Mucosa of descending colon (tissue), 3 donors: ENCODE measurements at regions not wholly inside any gene's neighbourhood (a gene's known extent, or its start where the extent isn't known, plus 50 kb on each side); places are given as distances from the start of the nearest gene placed in this dataset.
A peak's percentile ranks its signal among the peaks of the same experiment; 100 is the strongest.
"Not testable (repeated sequence)": the region's sequence is repeated elsewhere in the genome, so short reads cannot be mapped to it uniquely, and the experiment has no call there.

Source experiments
- ATAC-seq: fragments of 200-7000 bp; cut with Tn5 transposase; one replicate; pipeline ENCODE4 v1.9.1; 2020; ENCODE audit warnings: mild to moderate bottlenecking, moderate library complexity
- DNase-seq, 3 donors: peaks; one replicate each; pipeline ENCODE4 v3.0.0-alpha.2; 2020
- H3K36me3 ChIP-seq: fragments of 200-600 bp; one replicate; pipeline ENCODE4 v1.8.0; 2021; ENCODE audit warnings: low read depth, mild to moderate bottlenecking
- H3K4me1 ChIP-seq: fragments of 200-600 bp; one replicate; pipeline ENCODE4 v1.8.0; 2021; ENCODE audit warnings: low read depth, mild to moderate bottlenecking
- H3K4me3 ChIP-seq: fragments of 200-600 bp; one replicate; pipeline ENCODE4 v1.8.0; 2021; ENCODE audit warnings: mild to moderate bottlenecking
- H3K9me3 ChIP-seq: fragments of 200-600 bp; one replicate; pipeline ENCODE4 v1.8.0; 2021; ENCODE audit warnings: mild to moderate bottlenecking
- intact Hi-C, 2 donors: fragments of 100-400 bp; cut with DNase I in 1 of 2; cut with micrococcal nuclease in 1 of 2; formaldehyde crosslinking; loops; one replicate each; pipeline versions ENCODE4 v1.11.0 to v1.11.1; 2022; cut with DNase I, micrococcal nuclease
- TF ChIP-seq, protein P1 (sequence below): fragments of 200-600 bp; IDR thresholded peaks from one replicate; pipeline ENCODE4 v1.8.0; 2022; ENCODE audit warnings: antibody characterized with exemption, mild to moderate bottlenecking
- donor health status: DM: no; HTN: no; CAD: no; lungs with moderate emphysema.
- donor health status: DM: no; HTN: no; CAD: no.
- donor health status: DM: no; HTN: yes; CAD: no.

DNA sequence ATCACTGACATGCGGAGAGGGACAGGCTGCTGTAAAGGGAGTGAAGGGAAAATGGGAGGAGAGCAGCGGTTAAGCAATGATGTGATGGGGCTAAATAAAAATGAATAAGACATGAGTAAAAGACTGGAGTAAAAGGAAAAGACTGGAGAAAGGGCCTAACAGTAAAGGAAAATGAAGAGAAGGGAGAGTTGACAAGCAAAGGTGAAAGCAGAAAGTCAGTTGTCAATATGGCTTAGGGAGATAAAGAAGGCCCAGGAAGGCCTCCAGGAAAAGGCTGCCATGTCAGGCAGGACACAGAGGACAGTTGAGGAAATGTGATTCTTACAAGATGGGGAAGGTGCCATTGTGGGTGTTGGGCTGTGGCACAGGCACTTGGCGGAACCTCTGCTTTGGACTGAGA lies 98.9 kb upstream of the AMZ2 start:
- Histone ChIP-seq H3K9me3 (no peaks in the 10 kb centered on the region), H3K36me3 (no peaks in the 10 kb centered on the region), H3K4me1 (no peaks in the 10 kb centered on the region), H3K4me3 (no peak overlapping the region)
- no peak for DNase-seq
- intact Hi-C loops = no loop called here
- TF ChIP-seq, protein P1, sequence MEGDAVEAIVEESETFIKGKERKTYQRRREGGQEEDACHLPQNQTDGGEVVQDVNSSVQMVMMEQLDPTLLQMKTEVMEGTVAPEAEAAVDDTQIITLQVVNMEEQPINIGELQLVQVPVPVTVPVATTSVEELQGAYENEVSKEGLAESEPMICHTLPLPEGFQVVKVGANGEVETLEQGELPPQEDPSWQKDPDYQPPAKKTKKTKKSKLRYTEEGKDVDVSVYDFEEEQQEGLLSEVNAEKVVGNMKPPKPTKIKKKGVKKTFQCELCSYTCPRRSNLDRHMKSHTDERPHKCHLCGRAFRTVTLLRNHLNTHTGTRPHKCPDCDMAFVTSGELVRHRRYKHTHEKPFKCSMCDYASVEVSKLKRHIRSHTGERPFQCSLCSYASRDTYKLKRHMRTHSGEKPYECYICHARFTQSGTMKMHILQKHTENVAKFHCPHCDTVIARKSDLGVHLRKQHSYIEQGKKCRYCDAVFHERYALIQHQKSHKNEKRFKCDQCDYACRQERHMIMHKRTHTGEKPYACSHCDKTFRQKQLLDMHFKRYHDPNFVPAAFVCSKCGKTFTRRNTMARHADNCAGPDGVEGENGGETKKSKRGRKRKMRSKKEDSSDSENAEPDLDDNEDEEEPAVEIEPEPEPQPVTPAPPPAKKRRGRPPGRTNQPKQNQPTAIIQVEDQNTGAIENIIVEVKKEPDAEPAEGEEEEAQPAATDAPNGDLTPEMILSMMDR = no peak
- no peak for ATAC-seq

DNA sequence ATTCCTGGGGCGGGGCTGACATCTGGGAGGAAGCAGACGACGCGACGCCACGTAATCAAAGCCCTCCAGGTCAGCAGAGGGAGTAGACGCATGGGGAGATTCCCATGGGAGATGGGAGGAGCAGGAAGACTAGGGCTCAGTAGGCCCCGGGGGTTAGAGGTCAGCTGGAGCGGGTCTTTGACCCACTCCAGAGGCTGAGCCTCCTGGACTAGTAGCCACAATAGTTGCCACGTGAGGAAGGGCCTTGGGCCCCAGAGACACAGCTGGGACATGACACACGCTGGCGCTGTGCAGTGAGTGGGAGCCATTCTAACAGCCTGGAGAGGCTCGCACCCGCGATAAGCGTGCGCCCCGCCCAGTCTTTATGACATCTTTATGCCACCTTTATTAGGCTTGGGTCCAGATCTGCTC lies 95.7 kb upstream of the AMZ2 start:
- TF ChIP-seq, protein P1 = no peak

DNA sequence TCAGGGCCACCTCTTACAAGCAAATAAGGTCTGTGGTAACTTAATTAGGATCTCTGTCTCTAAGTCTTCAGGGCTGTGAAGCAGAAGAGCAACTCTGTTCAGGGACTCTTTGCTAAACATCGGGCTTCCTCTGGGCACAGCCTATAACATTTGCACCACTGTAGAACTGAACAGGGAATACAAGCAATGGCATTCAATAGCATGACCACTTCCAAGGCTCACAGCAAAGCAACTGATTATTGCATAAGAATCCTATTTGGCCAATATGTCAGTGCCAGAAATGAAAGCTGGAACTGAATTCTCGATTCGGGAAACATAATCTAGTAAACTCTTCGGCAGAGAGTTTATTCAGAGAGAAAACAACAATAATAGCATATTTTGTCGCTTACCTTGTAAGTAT lies 92.2 kb upstream of the AMZ2 start:
- TF ChIP-seq, protein P1 = no peak
- intact Hi-C loops = no loop called here
- no peak for ATAC-seq

More for the DNA sequence above, 95.7 kb upstream of the AMZ2 start:
- Histone ChIP-seq H3K4me3 (no peak overlapping the region), H3K4me1 (no peaks in the 10 kb centered on the region), H3K9me3 (no peaks in the 10 kb centered on the region), H3K36me3 (no peaks in the 10 kb centered on the region)
- intact Hi-C loops = no loop called here
- peak; percentile 98 for ATAC-seq
- peak; percentile 78 to 83 (median 79) for DNase-seq

DNA sequence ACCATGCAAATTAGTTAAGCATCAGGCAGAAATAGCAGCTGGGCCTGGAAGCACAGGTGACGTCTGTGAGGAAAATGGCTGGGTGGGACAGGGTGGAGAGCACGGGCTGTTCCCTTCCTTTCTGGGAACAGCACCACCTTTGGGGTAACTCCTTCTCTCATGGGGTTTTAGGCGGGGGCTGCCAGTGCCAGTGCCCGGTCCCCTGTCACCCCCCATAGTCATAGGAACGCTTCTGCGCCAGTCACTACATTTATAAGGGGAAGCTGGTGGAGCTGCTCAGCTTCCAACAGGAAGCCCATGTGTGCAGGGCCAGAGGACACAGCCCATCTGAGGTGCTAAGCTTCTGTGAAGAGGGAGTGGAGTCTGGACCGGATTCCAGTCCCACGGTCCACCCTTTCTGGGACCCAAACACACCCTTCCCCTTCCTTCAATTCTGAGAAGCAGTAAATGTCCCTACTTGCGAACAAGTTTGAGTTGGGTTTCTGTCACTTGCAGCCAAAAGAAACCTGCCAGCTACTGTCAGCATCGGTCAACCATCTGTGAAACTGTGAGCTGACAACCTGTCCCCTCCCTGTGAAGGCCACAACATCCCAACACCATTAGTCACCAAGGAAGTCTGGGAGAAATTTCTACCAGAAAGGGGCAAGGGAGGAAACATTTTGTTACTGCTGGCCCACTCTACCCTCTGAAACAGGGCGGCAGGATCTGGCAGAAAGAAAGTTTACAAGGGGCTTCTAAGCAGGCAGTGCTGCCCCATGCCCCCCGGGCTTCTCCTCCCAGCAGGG lies 86.0 kb upstream of the AMZ2 start:
- intact Hi-C loops = no loop called here
- H3K9me3 ChIP-seq = no peaks in the 10 kb centered on the region
- H3K4me3 ChIP-seq = no peak overlapping the region
- TF ChIP-seq, protein P1 = no peak
- no peaks in the 10 kb centered on the region for H3K4me1 ChIP-seq
- ATAC-seq (no peak), DNase-seq (no peak)
- H3K36me3 ChIP-seq = no peaks in the 10 kb centered on the region

More for the DNA sequence above, 92.2 kb upstream of the AMZ2 start:
- Histone ChIP-seq H3K9me3 (no peaks in the 10 kb centered on the region), H3K4me3 (no peak overlapping the region), H3K36me3 (no peaks in the 10 kb centered on the region), H3K4me1 (no peaks in the 10 kb centered on the region)
- no peak for DNase-seq

DNA sequence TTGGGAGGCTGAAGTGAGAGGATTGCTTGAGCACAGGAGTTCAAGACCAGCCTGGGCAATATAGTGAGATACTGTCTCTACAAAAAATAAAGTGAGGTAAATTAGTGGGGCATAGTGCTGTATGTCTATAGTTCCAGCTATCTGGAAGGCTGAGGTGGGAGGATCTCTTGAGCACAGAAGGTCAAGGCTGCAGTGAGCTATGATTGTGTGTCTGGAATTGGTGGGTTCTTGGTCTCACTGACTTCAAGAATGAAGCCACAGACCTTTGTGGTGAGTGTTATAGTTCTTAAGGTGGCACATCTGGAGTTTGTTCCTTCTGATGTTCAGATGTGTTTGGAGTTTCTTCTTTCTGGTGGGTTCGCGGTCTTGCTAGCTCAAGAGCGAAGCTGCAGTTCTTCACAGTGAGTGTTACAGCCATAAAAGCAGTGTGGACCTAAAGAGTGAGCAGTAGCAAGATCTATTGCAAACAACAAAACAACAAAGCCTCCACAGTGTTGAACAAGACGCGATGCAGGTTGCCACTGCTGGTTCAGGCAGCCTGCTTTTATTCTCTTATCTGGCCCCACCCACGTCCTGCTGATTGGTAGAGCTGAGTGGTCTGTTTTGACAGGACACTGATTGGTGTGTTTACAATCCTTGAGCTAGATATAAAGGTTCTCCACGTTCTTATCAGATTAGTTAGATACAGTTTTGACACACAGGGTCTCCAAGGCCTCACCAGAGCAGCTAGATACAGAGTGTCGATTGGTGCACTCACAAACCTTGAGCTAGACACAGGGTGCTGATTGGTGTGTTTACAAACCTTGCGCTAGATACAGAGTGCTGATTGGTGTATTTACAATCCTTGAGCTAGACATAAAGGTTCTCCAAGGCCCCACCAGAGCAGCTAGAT lies 79.3 kb upstream of the AMZ2 start:
- DNase-seq, ATAC-seq, intact Hi-C loops, H3K4me1 ChIP-seq, H3K4me3 ChIP-seq, H3K9me3 ChIP-seq, H3K36me3 ChIP-seq: not testable (repeated sequence)

DNA sequence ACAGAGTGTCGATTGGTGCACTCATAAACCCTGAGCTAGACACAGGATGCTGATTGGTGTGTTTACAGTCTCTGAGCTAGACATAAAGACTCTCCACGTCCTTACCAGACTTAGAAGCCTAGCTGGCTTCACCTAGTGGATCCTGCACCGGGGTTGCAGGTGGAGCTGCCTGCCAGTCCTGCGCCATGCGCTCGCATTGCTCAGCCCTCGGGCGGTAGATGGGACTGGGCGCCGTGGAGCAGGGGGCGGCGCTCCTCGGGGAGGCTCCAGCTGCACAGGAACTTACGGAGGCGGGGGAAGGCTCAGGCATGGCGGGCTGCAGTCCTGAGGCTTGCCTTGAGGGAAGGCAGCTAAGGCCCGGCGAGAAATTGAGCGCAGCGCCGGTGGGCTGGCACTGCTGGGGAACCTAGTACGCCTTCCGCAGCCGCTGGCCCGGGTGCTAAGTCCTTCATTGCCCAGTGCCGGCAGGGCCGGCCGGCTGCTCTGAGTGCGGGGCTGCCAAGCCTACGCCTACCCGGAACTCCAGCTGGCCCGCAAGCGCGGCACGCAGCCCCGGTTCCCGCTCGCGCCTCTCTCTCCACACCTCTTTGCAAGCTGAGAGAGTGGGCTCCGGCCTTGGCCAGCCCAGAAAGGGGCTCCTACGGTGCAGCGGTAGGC lies 78.5 kb upstream of the AMZ2 start:
- H3K9me3 ChIP-seq, H3K36me3 ChIP-seq, H3K4me1 ChIP-seq, intact Hi-C loops, H3K4me3 ChIP-seq, DNase-seq, ATAC-seq: not testable (repeated sequence)
